Stimulated activated CD8-positive, alpha-beta memory T cell treated with anti-CD3 and anti-CD28 coated beads, Interleukin-7, amount 100 ng/mL, for 24 hours (primary cell): ENCODE measurements at regions not wholly inside any gene's neighbourhood (a gene's known extent, or its start where the extent isn't known, plus 50 kb on each side); places are given as distances from the start of the nearest gene placed in this dataset.

Experiments
- DNase-seq: peaks from one replicate; pipeline ENCODE4 v3.0.0-alpha.2; 2020; ENCODE audit warnings: low read depth

DNA sequence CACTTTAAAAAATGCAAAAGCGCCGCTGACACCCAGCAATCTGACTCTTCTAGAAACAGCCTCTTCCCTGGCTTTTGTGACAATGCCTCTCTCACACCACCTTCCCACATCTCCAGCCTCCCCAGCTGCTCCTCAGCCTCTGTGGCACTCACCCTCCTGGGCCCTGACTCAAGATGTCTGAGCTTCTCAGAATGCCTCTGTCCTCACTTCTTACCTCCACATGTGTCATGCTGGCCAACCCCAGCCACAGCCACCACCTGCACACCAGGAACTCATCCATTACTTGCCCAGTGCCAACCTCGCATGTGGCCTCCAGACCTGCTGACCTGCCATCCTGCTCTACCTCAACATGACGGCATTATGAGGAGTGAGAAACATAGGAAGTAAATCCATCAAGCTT, 249.8 kb upstream of the RAB6C start:
- DNase-seq = no peak

GRCh38 chr2:129730979-129731378, 248.5 kb upstream of the RAB6C start:
- no peak for DNase-seq

DNA sequence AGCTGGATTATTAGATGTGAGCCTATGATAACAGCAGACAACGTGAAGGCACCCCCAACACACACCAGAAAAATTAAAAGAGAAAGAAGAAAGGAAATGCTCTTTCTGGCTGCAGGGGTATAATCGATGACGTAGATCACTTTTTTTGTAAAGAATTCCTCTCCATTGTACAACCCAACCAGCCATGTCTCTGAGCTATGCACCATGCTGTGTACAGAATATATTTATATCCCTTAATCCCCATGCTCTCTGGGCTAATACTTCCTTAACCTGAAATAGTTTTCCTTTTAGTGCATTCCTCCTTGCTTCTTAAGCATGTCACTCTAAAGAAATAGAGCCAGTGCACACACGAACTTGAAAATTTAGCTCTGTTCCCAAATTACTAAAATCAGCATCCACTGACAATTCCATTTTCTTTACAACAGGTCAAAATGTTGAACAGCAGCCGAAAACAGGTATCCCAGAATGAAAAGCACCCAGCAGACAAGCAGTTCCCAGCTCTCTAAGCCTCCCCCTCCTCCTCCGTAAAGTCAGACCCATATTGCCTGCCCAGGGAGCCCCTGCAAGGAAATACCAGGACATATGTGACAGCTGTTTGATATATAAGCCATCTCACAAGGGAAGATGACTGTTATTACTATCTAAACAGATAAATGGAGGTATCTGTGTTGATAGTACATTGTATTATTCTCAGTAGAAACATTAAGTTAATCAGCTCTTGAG, 247.4 kb upstream of the RAB6C start:
- no peak for DNase-seq

DNA sequence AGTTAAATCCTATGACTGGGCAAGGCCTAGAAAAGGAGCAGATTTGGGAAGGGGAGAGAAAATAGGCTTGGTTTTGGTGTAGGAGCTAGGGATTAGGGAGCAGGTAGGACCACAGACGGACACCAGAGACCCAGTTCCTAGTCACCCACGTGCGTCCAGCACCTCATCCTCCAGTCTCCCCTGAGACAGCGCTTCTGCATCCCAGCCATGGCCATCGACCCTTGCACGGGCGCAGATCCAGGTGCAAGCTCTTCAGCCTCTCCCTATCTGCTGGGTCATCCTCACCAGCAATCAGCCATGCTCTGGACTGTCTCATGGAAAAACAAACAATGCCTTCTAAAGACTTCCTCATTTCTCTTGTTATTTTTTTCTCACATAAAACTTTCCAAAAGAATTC, 246.8 kb upstream of the RAB6C start:
- no peak for DNase-seq

GRCh38 chr2:129733041-129733440, 246.4 kb upstream of the RAB6C start:
- no peak for DNase-seq

DNA sequence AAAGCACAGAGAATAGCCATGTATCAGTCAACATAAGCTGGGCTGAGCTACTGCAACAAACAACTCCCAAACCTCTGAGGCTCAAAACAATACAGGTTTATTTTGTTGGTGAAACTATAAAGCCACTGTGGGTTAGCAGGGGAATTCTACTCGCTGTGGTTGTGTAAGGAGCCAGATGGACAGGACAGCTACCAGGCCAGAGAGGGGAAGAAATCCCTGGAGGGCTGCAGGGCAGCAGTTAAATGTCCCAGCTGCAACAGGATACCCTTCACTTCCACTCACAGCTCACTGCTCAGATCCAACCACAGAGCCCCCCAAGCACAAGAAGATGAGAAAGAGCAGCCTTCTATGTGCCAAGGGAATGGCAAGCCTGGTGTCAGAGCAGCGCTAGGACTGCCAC, 245.9 kb upstream of the RAB6C start:
- DNase-seq = no peak

GRCh38 chr2:129734343-129735034, 245.0 kb upstream of the RAB6C start:
- DNase-seq = no peak

DNA sequence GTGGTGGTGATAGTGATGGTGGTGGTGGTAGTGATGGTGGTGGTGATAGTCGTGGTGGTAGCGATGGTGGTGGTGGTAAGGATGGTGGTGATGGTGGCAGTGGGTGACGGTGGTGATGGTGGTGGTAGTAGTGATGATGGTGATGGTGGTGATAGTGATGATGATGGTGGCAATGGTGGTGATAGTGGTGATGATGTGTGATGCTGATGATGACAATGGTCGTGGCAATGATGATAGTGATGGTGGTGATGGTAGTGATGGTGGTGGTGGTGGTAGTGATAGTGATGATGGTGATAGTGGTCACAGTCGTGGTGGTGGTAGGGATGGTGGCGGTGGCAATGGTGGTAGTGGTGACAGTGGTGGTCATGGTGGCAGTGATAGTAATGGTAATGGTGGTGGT, 243.9 kb upstream of the RAB6C start:
- DNase-seq = no peak

GRCh38 chr2:129737660-129738527, 241.6 kb upstream of the RAB6C start:
- DNase-seq = no peak

DNA sequence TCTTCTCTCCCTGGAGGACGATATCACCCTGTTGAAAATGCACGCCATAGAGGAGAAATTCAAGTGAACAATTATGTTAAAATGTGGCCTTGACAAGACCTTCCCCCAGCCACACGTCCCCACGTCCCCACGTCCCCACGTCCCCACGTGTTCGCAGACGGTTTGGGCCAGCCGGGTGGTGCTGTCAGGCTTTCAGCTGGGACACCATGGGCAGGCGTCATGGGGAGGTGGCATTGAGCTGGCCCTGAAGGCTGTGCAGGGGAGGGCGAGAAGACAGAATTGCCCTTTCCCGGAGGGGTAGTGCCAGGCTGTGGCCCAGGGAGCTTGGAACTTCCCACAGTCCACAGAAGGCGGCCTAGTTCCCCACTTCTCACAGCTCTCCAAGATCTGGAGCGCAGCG, 240.7 kb upstream of the RAB6C start:
- no peak for DNase-seq

DNA sequence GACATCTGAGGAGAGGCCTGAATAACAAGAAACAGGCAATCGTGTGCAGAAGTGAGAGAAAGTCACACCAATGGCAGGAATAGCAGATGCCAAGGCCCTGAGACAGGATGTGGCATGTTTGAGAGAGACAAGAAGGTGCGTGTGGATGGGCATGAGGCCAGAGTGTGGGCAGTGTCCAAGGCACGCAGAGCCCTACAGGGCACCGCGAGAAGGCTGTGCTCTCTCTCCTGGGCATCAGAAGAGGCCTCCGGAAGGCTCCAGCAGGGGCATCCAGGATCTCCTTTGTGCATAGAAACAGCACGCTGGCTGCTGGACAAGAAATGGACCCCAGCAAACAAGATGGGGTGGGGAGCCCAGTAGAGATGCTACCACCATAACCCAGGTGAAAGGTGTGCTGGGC, 239.0 kb upstream of the RAB6C start:
- DNase-seq = no peak

- DNase-seq = no peak
Measured at GRCh38 chr2:129741165-129741564, 238.3 kb upstream of the RAB6C start.

DNA sequence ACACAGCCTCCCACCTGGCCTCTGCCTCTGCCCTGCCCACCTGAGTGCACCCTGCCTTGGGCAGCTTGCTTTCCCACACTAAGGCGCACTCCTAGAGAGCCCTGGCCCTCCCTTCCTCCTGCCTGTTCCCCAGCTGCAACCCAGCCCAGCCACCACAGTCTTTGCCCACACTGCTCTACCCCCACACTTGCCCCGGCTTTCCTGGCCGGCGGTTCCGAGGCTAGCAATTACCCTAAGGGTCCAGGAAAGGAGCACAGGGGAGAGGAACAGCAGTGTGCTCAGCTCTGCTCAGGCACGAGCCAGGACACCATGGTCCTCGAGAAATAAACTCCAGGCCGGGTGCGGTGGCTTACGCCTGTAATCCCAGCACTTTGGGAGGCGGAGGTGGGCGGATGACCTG, 237.8 kb upstream of the RAB6C start:
- DNase-seq = no peak

DNA sequence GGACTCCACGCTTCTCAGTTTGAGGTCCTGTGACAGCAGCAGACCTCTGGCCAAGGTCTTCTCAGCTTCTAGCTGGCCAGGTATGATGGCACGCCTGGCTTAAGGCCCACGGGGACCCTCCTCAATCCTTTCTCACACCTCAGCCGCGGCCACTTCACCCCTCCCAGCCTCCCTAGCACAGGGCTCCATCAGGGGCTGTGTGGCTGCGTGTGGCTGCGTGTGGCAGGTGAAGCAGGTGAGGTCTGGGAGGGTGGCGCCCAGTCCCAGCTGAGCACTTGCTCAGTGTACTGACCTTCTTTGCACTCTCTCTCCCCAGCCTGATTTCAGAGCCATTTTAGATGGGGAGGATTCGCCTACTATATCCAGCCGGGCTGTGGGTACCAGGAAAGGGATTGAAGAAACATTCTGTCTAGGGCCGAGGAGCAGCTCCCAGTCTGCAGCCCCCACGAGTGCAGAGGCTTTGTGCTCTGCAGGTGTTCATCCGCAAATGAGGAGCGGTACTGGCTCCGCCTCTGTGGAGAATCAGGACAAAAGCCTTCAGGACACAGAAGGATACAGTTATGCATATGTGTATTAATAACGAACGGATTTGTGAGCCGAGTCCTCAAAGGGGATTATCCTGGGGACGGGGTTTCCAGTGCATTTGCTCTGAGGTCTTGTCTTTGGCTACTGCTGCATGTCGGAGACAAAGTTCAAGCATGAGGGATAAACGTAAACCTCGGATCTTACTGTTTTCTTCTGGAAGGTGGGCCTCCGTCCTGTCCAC, 236.9 kb upstream of the RAB6C start:
- DNase-seq = no peak

DNA sequence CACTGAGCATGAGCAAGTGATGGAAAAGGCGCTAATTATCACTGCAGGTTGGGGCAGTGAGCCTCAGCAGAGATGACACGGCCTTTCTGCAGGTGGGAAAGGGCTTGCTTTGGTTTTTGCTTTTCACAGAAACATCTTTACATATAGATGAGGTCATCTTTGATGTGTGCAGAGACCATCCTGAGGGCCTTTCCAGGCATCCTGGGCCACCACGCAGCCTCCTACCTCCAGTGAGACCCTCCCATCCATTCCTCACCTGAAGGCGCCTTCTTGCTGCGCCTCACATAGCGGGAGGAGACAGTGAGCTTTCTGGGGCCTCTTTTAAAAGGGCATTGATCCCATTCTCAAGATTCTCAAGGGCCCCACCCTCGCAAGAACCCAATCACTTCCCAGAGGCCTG, 235.3 kb upstream of the RAB6C start:
- no peak for DNase-seq

DNA sequence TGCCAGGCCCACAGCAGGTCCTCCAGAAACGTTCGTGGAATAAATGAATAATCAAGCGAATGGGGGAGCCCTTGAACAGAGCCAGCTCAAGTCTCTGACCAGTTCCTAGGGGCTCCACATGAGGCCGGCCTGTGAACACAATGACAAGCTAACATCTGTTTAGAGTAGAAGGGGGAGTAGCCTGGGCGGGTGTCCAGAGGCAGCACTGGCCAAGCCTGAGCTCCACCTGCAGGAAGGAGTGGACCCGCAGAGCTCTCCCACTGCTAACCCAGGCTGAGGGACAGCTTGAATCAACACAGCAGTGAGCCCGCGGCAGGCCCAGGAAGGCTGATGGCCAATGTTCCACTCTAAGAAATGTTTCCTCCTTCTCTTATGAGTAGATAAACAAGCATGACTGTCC, 234.8 kb upstream of the RAB6C start:
- no peak for DNase-seq

- no peak for DNase-seq
Measured at GRCh38 chr2:129747500-129748125, 231.9 kb upstream of the RAB6C start.

DNA sequence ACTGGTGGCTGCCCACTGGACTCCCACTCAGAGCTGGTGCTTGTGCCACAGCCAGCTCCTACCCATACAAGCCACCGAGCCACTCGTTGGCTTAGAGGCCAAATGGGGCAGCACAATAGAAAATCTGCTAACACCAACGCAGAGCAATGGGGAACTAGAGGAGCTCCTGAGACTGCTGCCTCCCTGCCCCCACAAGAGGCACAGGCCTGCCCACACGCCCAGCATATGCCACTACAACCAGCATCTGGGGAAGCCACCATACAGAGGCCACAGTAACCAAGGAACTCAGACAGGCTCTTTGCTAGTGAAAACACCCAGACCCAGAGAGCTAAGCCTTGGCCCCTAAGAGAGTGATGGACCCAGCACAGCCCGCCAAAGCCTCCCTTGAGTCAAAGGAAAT, 231.2 kb upstream of the RAB6C start:
- no peak for DNase-seq

- no peak for DNase-seq
Measured at GRCh38 chr2:129748653-129749052, 230.8 kb upstream of the RAB6C start.

- no peak for DNase-seq
Measured at GRCh38 chr2:129751409-129751808, 228.1 kb upstream of the RAB6C start.

DNA sequence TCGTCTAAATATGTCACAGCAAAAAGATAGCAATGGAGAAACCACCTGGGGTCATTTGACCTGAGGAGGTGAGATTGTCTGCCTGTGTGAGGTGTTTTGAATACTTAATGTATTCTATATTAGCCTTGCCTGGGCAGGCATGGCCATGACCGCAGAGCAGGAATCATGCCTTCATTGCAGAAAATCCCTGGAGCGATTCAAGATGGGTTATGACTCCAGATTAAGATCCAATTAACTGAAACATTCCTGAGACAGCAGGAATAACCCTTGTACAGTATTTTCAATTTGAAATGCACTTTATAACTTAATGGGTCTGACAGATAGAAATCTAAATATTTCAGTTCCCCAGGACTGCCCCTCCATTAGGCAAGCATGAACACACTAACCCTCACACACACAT, 227.3 kb upstream of the RAB6C start:
- no peak for DNase-seq

DNA sequence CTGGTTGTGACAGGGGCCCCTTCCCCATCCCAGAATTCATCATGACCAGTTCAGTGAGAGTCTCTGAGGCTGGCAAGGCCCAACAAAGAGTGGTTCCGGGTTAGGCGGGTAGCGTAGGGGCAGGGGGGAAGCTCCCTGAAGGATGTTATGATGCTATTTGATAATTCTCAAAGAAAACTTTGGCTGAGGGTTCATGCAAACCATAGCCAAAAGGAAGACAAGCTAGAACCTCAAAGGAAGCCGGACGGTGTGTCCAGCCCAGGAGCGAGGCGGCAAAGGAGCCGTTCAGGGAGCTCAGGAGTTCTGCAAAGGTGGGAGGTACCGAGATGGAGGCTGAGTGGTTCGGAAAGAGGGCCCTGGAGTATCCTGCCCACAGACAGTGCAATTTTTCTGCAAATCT, 226.8 kb upstream of the RAB6C start:
- DNase-seq = no peak
